Loucy (cell line): ENCODE measurements at regions not wholly inside any gene's neighbourhood (a gene's known extent, or its start where the extent isn't known, plus 50 kb on each side); places are given as distances from the start of the nearest gene placed in this dataset.

Experiments used
- CTCF ChIP-seq: fragments of 200-600 bp; sonication (generic); conservative IDR thresholded peaks from 2 replicates; pipeline ENCODE4 v1.5.1; 2014; ENCODE audit warnings: mild to moderate bottlenecking, antibody characterized with exemption, low read length
- EZH2phosphoT487 ChIP-seq: fragments of 200-600 bp; IDR thresholded peaks from 2 replicates; pipeline ENCODE4 v1.6.1; 2018; ENCODE audit warnings: antibody characterized with exemption, mild to moderate bottlenecking, moderate library complexity, borderline replicate concordance

- TF ChIP-seq CTCF: no peak
- TF ChIP-seq EZH2phosphoT487: no peak
Measured at GRCh38 chr3:165669967-165670366, 167.3 kb downstream of the BCHE start.
